COLO668 (cell line): ENCODE measurements at regions not wholly inside any gene's neighbourhood (a gene's known extent, or its start where the extent isn't known, plus 50 kb on each side); places are given as distances from the start of the nearest gene placed in this dataset.
"Not testable (repeated sequence)": the region's sequence is repeated elsewhere in the genome, so short reads cannot be mapped to it uniquely, and the experiment has no call there.

Experiments used
- DNase-seq: peaks from one replicate; lab custom pipeline; 2025; ENCODE audit not compliant: unreplicated experiment; lab: John Stamatoyannopoulos, UW

- no peak for DNase-seq
Measured at GRCh38 chr5:67954351-67954750, 261.2 kb upstream of the PIK3R1 start.

GRCh38 chr5:67942421-67942820 lies 273.1 kb upstream of the PIK3R1 start:
- no peak for DNase-seq

- no peak for DNase-seq
Measured at GRCh38 chr5:67941614-67942401, 273.7 kb upstream of the PIK3R1 start.

GRCh38 chr5:67935908-67936566 lies 279.5 kb upstream of the PIK3R1 start:
- DNase-seq: no peak

GRCh38 chr5:67934976-67935375 lies 280.6 kb upstream of the PIK3R1 start:
- DNase-seq: no peak

- no peak for DNase-seq
Measured at GRCh38 chr5:67925511-67925910, 290.0 kb upstream of the PIK3R1 start.

- no peak for DNase-seq
Measured at GRCh38 chr5:67921004-67921601, 294.5 kb upstream of the PIK3R1 start.

GRCh38 chr5:67919532-67919931 lies 296.0 kb upstream of the PIK3R1 start:
- DNase-seq: not testable (repeated sequence)

GRCh38 chr5:67917561-67917960 lies 298.0 kb upstream of the PIK3R1 start:
- no peak for DNase-seq

- DNase-seq: no peak
Measured at GRCh38 chr5:67910546-67910945, 305.0 kb upstream of the PIK3R1 start.

GRCh38 chr5:67908126-67908765 lies 307.3 kb upstream of the PIK3R1 start:
- DNase-seq: no peak

GRCh38 chr5:67904366-67904765 lies 311.2 kb upstream of the PIK3R1 start:
- DNase-seq: no peak

GRCh38 chr5:67903656-67904055 lies 311.9 kb upstream of the PIK3R1 start:
- no peak for DNase-seq

- DNase-seq: no peak
Measured at GRCh38 chr5:67903121-67903520, 312.4 kb upstream of the PIK3R1 start.

GRCh38 chr5:67902497-67902830 lies 313.1 kb upstream of the PIK3R1 start:
- no peak for DNase-seq

- DNase-seq: no peak
Measured at GRCh38 chr5:67901814-67902496, 313.6 kb upstream of the PIK3R1 start.

- no peak for DNase-seq
Measured at GRCh38 chr5:67900514-67900913, 315.0 kb upstream of the PIK3R1 start.

GRCh38 chr5:67897980-67898379 lies 317.6 kb upstream of the PIK3R1 start:
- no peak for DNase-seq

- DNase-seq: no peak
Measured at GRCh38 chr5:67897431-67897830, 318.1 kb upstream of the PIK3R1 start.

- DNase-seq: no peak
Measured at GRCh38 chr5:67896930-67897313, 318.6 kb upstream of the PIK3R1 start.

GRCh38 chr5:67896311-67896929 lies 319.1 kb upstream of the PIK3R1 start:
- no peak for DNase-seq
